IMR-90 (cell line): ENCODE measurements at regions not wholly inside any gene's neighbourhood (a gene's known extent, or its start where the extent isn't known, plus 50 kb on each side); places are given as distances from the start of the nearest gene placed in this dataset.

Experiments used
- ATAC-seq: fragments of 200-7000 bp; cut with Tn5 transposase; 2 replicates; pipeline ENCODE4 v1.9.1; 2020; ENCODE audit warnings: low read depth, mild to moderate bottlenecking, moderate library complexity
- BruUV-seq: library from RNA; stranded (reverse); fragments of 400-500 nt; replicated peaks from 2 replicates; lab custom pipeline; 2021; lab: Mats Ljungman, UMichigan
- CTCF ChIA-PET: fragments of 300-600 bp; formaldehyde crosslinking; extraction: SDS; loops from one replicate; lab custom pipeline; 2021; ENCODE audit warnings: antibody characterized with exemption; lab: Yijun Ruan, JAX
- POLR2A ChIA-PET: fragments of 300-600 bp; sonication (Branson Sonifier 250); formaldehyde crosslinking; loops from one replicate; lab custom pipeline; 2022; ENCODE audit warnings: antibody characterized with exemption; ENCODE audit not compliant: unreplicated experiment; lab: Charles Lee
- DNase-seq: peaks from one replicate; pipeline ENCODE4 v3.0.0; 2013
- H2AFZ ChIP-seq: replicated peaks from 2 replicates; pipeline ENCODE3; 2013; ENCODE audit warnings: low read length, mild to moderate bottlenecking; ENCODE audit not compliant: poor library complexity
- H2AK5ac ChIP-seq: 2 replicates; pipeline ENCODE4 v1.6.1; 2013; ENCODE audit warnings: low read depth, low read length, inconsistent platforms
- H2AK9ac ChIP-seq: replicated peaks from 2 replicates; pipeline ENCODE3; 2013; ENCODE audit warnings: mild to moderate bottlenecking, low read depth, low read length, moderate library complexity; ENCODE audit not compliant: poor library complexity
- H2BK120ac ChIP-seq: 2 replicates; pipeline ENCODE4 v1.6.1; 2013; ENCODE audit warnings: low read depth, low read length, inconsistent platforms
- H2BK15ac ChIP-seq: 3 replicates; pipeline ENCODE4 v1.6.1; 2013; ENCODE audit warnings: low read depth, low read length, inconsistent platforms
- H2BK20ac ChIP-seq: 2 replicates; pipeline ENCODE4 v1.6.1; 2013; ENCODE audit warnings: low read depth, mild to moderate bottlenecking, inconsistent platforms, low read length, moderate library complexity
- H2BK5ac ChIP-seq: 2 replicates; pipeline ENCODE4 v1.6.1; 2013; ENCODE audit warnings: mild to moderate bottlenecking, low read depth, low read length, inconsistent platforms; ENCODE audit not compliant: poor library complexity, severe bottlenecking
- H3K14ac ChIP-seq: replicated peaks from 2 replicates; pipeline ENCODE4 v1.6.1; 2013; ENCODE audit warnings: low read depth, low read length, inconsistent platforms
- H3K18ac ChIP-seq: 2 replicates; pipeline ENCODE4 v1.6.1; 2013; ENCODE audit warnings: low read depth, low read length, control low read depth
- H3K23ac ChIP-seq: 2 replicates; pipeline ENCODE4 v1.6.1; 2013; ENCODE audit warnings: low read depth, low read length, inconsistent platforms
- H3K27ac ChIP-seq: 2 replicates; pipeline ENCODE4 v1.5.1; 2013; ENCODE audit warnings: mild to moderate bottlenecking, control low read depth, low read length; ENCODE audit not compliant: insufficient read depth
- H3K27me3 ChIP-seq: 2 replicates; pipeline ENCODE4 v1.6.1; 2013; ENCODE audit warnings: low read length; ENCODE audit not compliant: control insufficient read depth, insufficient read depth
- H3K36me3 ChIP-seq: 2 replicates; pipeline ENCODE4 v1.6.1; 2013; ENCODE audit warnings: low read length, mixed read lengths; ENCODE audit not compliant: control insufficient read depth, insufficient read depth
- H3K4ac ChIP-seq: 2 replicates; pipeline ENCODE4 v1.6.1; 2013; ENCODE audit warnings: low read depth, low read length, inconsistent platforms
- H3K4me1 ChIP-seq: 2 replicates; pipeline ENCODE4 v1.6.1; 2013; ENCODE audit warnings: low read length, mixed read lengths; ENCODE audit not compliant: control insufficient read depth, insufficient read depth
- H3K4me2 ChIP-seq: 2 replicates; pipeline ENCODE4 v1.6.1; 2013; ENCODE audit warnings: low read depth, mild to moderate bottlenecking, control low read depth, low read length, moderate library complexity
- H3K4me3 ChIP-seq: 2 replicates; pipeline ENCODE4 v1.5.1; 2013; ENCODE audit warnings: low read depth, mild to moderate bottlenecking, control low read depth, low read length, moderate library complexity; ENCODE audit not compliant: insufficient read depth
- H3K56ac ChIP-seq: 2 replicates; pipeline ENCODE4 v1.6.1; 2013; ENCODE audit warnings: low read length, inconsistent platforms; ENCODE audit not compliant: insufficient read depth; ENCODE audit errors: extremely low read depth
- H3K79me1 ChIP-seq, 2 experiments: 2 replicates each; pipeline ENCODE4 v1.6.1; 2013; ENCODE audit warnings: low read length in 2 of 2, inconsistent platforms in 1 of 2, low read depth in 1 of 2
- H3K9ac ChIP-seq: 2 replicates; pipeline ENCODE4 v1.6.1; 2013; ENCODE audit warnings: low read depth, low read length, control low read depth
- H3K9me1 ChIP-seq: 2 replicates; pipeline ENCODE4 v1.6.1; 2013; ENCODE audit warnings: low read length, inconsistent platforms; ENCODE audit not compliant: insufficient read depth
- H3K9me3 ChIP-seq: 2 replicates; pipeline ENCODE4 v1.6.1; 2013; ENCODE audit warnings: low read length; ENCODE audit not compliant: control insufficient read depth, insufficient read depth
- H4K20me1 ChIP-seq: 2 replicates; pipeline ENCODE4 v1.6.1; 2013; ENCODE audit warnings: low read length, inconsistent platforms; ENCODE audit not compliant: insufficient read depth
- H4K5ac ChIP-seq: 2 replicates; pipeline ENCODE4 v1.6.1; 2013; ENCODE audit warnings: mild to moderate bottlenecking, low read depth, low read length, control low read depth
- H4K8ac ChIP-seq, 2 experiments: 2 replicates each; pipeline ENCODE4 v1.6.1; 2013; ENCODE audit warnings: low read depth in 2 of 2, low read length in 2 of 2, control low read depth in 1 of 2, inconsistent platforms in 1 of 2
- H4K91ac ChIP-seq: 2 replicates; pipeline ENCODE4 v1.6.1; 2013; ENCODE audit warnings: low read depth, low read length, inconsistent platforms; ENCODE audit not compliant: insufficient read depth
- BHLHE40 ChIP-seq: fragments of 150-350 bp; IDR thresholded peaks from 2 replicates; pipeline ENCODE4 v1.6.1; 2016; ENCODE audit warnings: mild to moderate bottlenecking, low read depth, low read length
- FOS ChIP-seq: fragments of 150-350 bp; IDR thresholded peaks from 2 replicates; pipeline ENCODE4 v1.6.1; 2016; ENCODE audit warnings: low read depth, low read length
- MAFK ChIP-seq: IDR thresholded peaks from 2 replicates; pipeline ENCODE4 v1.6.1; 2012; ENCODE audit warnings: low read depth, low read length, improper control_type of control experiment
- NFE2L2 ChIP-seq: fragments of 150-350 bp; IDR thresholded peaks from 2 replicates; pipeline ENCODE4 v1.6.1; 2016; ENCODE audit warnings: low read depth, mild to moderate bottlenecking, low read length
- POLR2A ChIP-seq: IDR thresholded peaks from 2 replicates; pipeline ENCODE4 v1.6.1; 2012; ENCODE audit warnings: mild to moderate bottlenecking, low read depth, low read length
- USF2 ChIP-seq: fragments of 150-350 bp; IDR thresholded peaks from 2 replicates; pipeline ENCODE4 v1.6.1; 2017; ENCODE audit warnings: mild to moderate bottlenecking, antibody characterized with exemption, low read length, low read depth
- WGBS, 2 experiments: methylation state at CpG; one replicate each; pipeline versions ENCODE4 v1.1.5 to v1.1.7; 2013; ENCODE audit warnings: missing lambda C conversion rate in 2 of 2; ENCODE audit not compliant: insufficient read length in 1 of 2; ENCODE audit errors: extremely low coverage in 2 of 2; 5-methylcytosine and 5-hydroxymethylcytosine counted together
- dilution Hi-C: fragments of 300-500 bp; cut with HindIII; formaldehyde crosslinking; loops from one replicate; pipeline ENCODE4 v1.14.3; 2018; ENCODE audit warnings: low sequenced_read_pairs; ENCODE audit not compliant: unreplicated experiment
- in situ Hi-C: fragments of 300-500 bp; cut with MboI; formaldehyde crosslinking; loops from 3 replicates; pipeline ENCODE4 v1.14.3; 2019; ENCODE audit warnings: low sequenced_read_pairs, inconsistent platforms, mixed read lengths
- intact Hi-C: fragments of 100-400 bp; cut with micrococcal nuclease; formaldehyde crosslinking; loops from 2 replicates; pipeline ENCODE4 v1.10.0; 2022

GRCh38 chr2:204321910-204322751 is 223.1 kb upstream of the PARD3B start:
- CTCF ChIA-PET, result no interaction called here

More at GRCh38 chr2:204321910-204322751, 223.1 kb upstream of the PARD3B start:
- no peaks in the 10 kb centered on the region for H3K36me3 ChIP-seq
- no peak overlapping the region for H3K56ac ChIP-seq
- H3K23ac ChIP-seq, result no peak overlapping the region
- peak overlapping the region; percentile 54; the same call in 1 of the 2 replicates for H2AK5ac ChIP-seq
- dilution Hi-C loops (no loop called here), intact Hi-C loops (loop anchor here (10.0 kb wide), 1 partner anchor 303 kb away; no protein-coding TSS in a partner anchor), in situ Hi-C loops (loop anchor here (5.0 kb wide), 1 partner anchor 370 kb away; no protein-coding TSS in a partner anchor)
- H3K14ac ChIP-seq, result peak overlapping the region; percentile 13
- no peak overlapping the region for H2BK5ac ChIP-seq
- POLR2A ChIA-PET, result no interaction called here
- no peak overlapping the region for H3K27ac ChIP-seq
- H3K9me1 ChIP-seq, result peaks cover 7% of the 10 kb centered on the region; the same call in 1 of the 2 replicates
- peak overlapping the region in 1 of 2 experiments; percentile 11; a peak in 1 of 4 replicates for H4K8ac ChIP-seq
- H3K4me3 ChIP-seq, result no peak overlapping the region
- DNase-seq, result peak; percentile 62
- TF ChIP-seq FOS (no peak), USF2 (no peak), MAFK (peak; percentile 80), POLR2A (no peak), BHLHE40 (no peak), NFE2L2 (peak; percentile 84)
- peak overlapping the region; percentile 16; the same call in 1 of the 2 replicates for H3K4ac ChIP-seq
- no peaks in the 10 kb centered on the region for H3K79me1 ChIP-seq
- no peaks in the 10 kb centered on the region for H3K9me3 ChIP-seq
- peak overlapping the region; percentile 52 for H2BK120ac ChIP-seq
- H3K9ac ChIP-seq, result no peak overlapping the region
- H4K91ac ChIP-seq, result no peak overlapping the region; the same call in 1 of the 2 replicates
- no peak overlapping the region for H2AK9ac ChIP-seq
- H2BK20ac ChIP-seq, result no peak overlapping the region
- no peak overlapping the region for H4K5ac ChIP-seq
- no peaks in the 10 kb centered on the region for H4K20me1 ChIP-seq
- no peak overlapping the region for H2BK15ac ChIP-seq
- H3K4me2 ChIP-seq, result no peak overlapping the region
- no peak overlapping the region for H3K18ac ChIP-seq
- WGBS, 2 experiments, result 77% methylated on average over 5 of the region's 9 CpGs; no CpG with 5 or more reads in 1 of the 2 experiments
- BruUV-seq, result no TSS peak
- no peak for ATAC-seq
- H3K27me3 ChIP-seq, result no peaks in the 10 kb centered on the region
- peak overlapping the region; percentile 51 for H2AFZ ChIP-seq
- H3K4me1 ChIP-seq, result peaks cover 3% of the 10 kb centered on the region
